ENCODE measurements at regions not wholly inside any gene's neighbourhood (a gene's known extent, or its start where the extent isn't known, plus 50 kb on each side); places are given as distances from the start of the nearest gene placed in this dataset.

GRCh38 chr16:73337373-73338296, 289.7 kb upstream of the ZFHX3 start:
- no peaks in the 10 kb centered on the region for H3K27me3 ChIP-seq (replicated peaks in 1 of 2; ENCODE audit: control insufficient read depth in 2 of 2, insufficient read depth in 2 of 2, low read length in 1 of 2)
- intact Hi-C loops (cut with micrococcal nuclease; ENCODE audit: unreplicated experiment): no loop called here
- H2AFZ ChIP-seq (ENCODE audit: control insufficient read depth, low read depth, low read length): no peak overlapping the region
- H3K4me2 ChIP-seq (ENCODE audit: control insufficient read depth, insufficient read depth): no peak overlapping the region
- ChIA-PET CTCF (no interaction called here), POLR2A (no interaction called here), SMC1A (ENCODE audit: uncharacterized antibody, unreplicated experiment) (no interaction called here), RAD21 (ENCODE audit: unreplicated experiment) (no interaction called here)
- H4K20me1 ChIP-seq (ENCODE audit: control insufficient read depth, insufficient read depth): no peaks in the 10 kb centered on the region
- no peaks in the 10 kb centered on the region for H3K79me2 ChIP-seq (ENCODE audit: control insufficient read depth, insufficient read depth, low read length)
- DNase-seq (ENCODE audit: low read depth, low spot score) (no peak), ATAC-seq (no peak), FAIRE-seq (no peak)
- no peaks in the 10 kb centered on the region for H3K4me1 ChIP-seq (ENCODE audit: control insufficient read depth, insufficient read depth, low read length)
- BruUV-seq (replicated peaks): no TSS peak
- in situ Hi-C loops (cut with MboI): no loop called here
- no peak overlapping the region for H3K27ac ChIP-seq (ENCODE audit: control insufficient read depth, insufficient read depth)
- H3K9me3 ChIP-seq (replicated peaks; ENCODE audit: control insufficient read depth, insufficient read depth, low read length): no peaks in the 10 kb centered on the region
- H3K36me3 ChIP-seq (ENCODE audit: control insufficient read depth in 2 of 2, insufficient read depth in 2 of 2, low read length in 1 of 2): no peaks in the 10 kb centered on the region
- WGBS (ENCODE audit: insufficient coverage, insufficient replicate concordance, low lambda C conversion rate, missing lambda C conversion rate): 34% methylated on average over 11 of the region's 11 CpGs
- H3K9ac ChIP-seq (ENCODE audit: control insufficient read depth, insufficient read depth, low read length): no peak overlapping the region
- no peak overlapping the region for H3K4me3 ChIP-seq
- TF ChIP-seq RCOR1 (conservative IDR thresholded peaks at IDR 0.05; ENCODE audit: low read depth, low read length) (no peak), ZNF592 (IDR thresholded peaks at IDR 0.05) (no peak), MYC (IDR thresholded peaks at IDR 0.05; ENCODE audit: insufficient read depth, insufficient read length, insufficient replicate concordance, low read length, severe bottlenecking) (no peak), BRCA1 (IDR thresholded peaks at IDR 0.05; ENCODE audit: low read depth, low read length) (no peak), RAD51 (IDR thresholded peaks at IDR 0.05) (no peak), GABPA (IDR thresholded peaks at IDR 0.05; ENCODE audit: low read depth) (no peak), RB1 (IDR thresholded peaks at IDR 0.05; ENCODE audit: borderline replicate concordance) (no peak), CEBPZ (IDR thresholded peaks at IDR 0.05; ENCODE audit: low read depth, low read length) (no peak), PBX3 (IDR thresholded peaks at IDR 0.05; ENCODE audit: insufficient replicate concordance, low read depth, low read length) (no peak), SMAD1 (IDR thresholded peaks at IDR 0.05; ENCODE audit: low read depth, partially characterized antibody) (no peak), ZZZ3 (IDR thresholded peaks at IDR 0.05; ENCODE audit: control insufficient read depth, insufficient read length, low read depth) (no peak), MAX (IDR thresholded peaks at IDR 0.05; ENCODE audit: low read depth, low read length) (no peak), USF1 (IDR thresholded peaks at IDR 0.05; ENCODE audit: borderline replicate concordance, extremely low read length, insufficient read depth, low read depth, low read length) (no peak)
